Nephron (organoid): ENCODE measurements at regions not wholly inside any gene's neighbourhood (a gene's known extent, or its start where the extent isn't known, plus 50 kb on each side); places are given as distances from the start of the nearest gene placed in this dataset.

Experiments used
- H3K27ac Mint-ChIP-seq, 3 experiments: 2 replicates each; pipeline ENCODE4 v1.8.0; 2020; ENCODE audit warnings: mixed read lengths in 3 of 3, mild to moderate bottlenecking in 2 of 3, moderate library complexity in 1 of 3
- H3K27me3 Mint-ChIP-seq: 2 replicates; pipeline ENCODE4 v1.8.0; 2021; ENCODE audit warnings: low read depth, mild to moderate bottlenecking, moderate library complexity, mixed read lengths
- H3K36me3 Mint-ChIP-seq: 2 replicates; pipeline ENCODE4 v1.8.0; 2020; ENCODE audit warnings: low read depth, mixed read lengths
- H3K4me1 Mint-ChIP-seq: 2 replicates; pipeline ENCODE4 v1.8.0; 2020; ENCODE audit warnings: mixed read lengths
- H3K4me3 Mint-ChIP-seq, 3 experiments: 2 replicates each; pipeline ENCODE4 v1.8.0; 2020; ENCODE audit warnings: mild to moderate bottlenecking in 3 of 3, mixed read lengths in 3 of 3, moderate library complexity in 2 of 3
- H3K9me3 Mint-ChIP-seq: 2 replicates; pipeline ENCODE4 v1.8.0; 2020; ENCODE audit warnings: mixed read lengths
- TF ChIP-seq, protein P1 (sequence below), 3 experiments: fragments of 200-600 bp; sonication (generic); IDR thresholded peaks; one replicate each; pipeline ENCODE4 v1.5.0; 2021; ENCODE audit warnings: antibody characterized with exemption in 3 of 3; ENCODE audit not compliant: unreplicated experiment in 3 of 3

DNA sequence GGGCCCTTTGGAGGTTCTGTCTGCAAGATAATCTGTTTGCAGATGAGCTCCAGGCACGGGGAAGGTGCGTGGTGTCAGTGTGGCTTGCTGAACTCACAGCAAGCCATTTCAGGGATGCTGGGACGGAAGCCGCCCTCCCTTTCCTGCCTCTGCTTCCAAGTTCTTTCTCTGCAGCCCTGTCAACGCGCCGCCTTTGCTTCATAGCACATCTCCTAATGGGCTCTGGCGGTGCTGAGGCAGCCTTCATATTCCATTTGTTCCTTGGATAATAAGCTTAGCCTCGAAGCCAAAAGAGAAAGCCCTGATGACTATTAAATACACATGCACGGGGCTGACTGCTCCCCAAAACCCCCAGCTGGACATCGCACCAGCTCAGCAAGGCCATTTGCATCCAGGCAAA lies 81.7 kb upstream of the TAF1B start:
- no peak overlapping the region for H3K4me3 Mint-ChIP-seq
- H3K9me3 Mint-ChIP-seq: no peaks in the 10 kb centered on the region
- peak overlapping the region in 2 of 3 experiments; percentile 46 to 58 for H3K27ac Mint-ChIP-seq
- H3K4me1 Mint-ChIP-seq: peaks cover 83% of the 10 kb centered on the region
- TF ChIP-seq, protein P1, sequence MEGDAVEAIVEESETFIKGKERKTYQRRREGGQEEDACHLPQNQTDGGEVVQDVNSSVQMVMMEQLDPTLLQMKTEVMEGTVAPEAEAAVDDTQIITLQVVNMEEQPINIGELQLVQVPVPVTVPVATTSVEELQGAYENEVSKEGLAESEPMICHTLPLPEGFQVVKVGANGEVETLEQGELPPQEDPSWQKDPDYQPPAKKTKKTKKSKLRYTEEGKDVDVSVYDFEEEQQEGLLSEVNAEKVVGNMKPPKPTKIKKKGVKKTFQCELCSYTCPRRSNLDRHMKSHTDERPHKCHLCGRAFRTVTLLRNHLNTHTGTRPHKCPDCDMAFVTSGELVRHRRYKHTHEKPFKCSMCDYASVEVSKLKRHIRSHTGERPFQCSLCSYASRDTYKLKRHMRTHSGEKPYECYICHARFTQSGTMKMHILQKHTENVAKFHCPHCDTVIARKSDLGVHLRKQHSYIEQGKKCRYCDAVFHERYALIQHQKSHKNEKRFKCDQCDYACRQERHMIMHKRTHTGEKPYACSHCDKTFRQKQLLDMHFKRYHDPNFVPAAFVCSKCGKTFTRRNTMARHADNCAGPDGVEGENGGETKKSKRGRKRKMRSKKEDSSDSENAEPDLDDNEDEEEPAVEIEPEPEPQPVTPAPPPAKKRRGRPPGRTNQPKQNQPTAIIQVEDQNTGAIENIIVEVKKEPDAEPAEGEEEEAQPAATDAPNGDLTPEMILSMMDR (IDR thresholded peaks at IDR 0.05; ENCODE audit: unreplicated experiment in 3 of 3): no peak
- peaks cover 34% of the 10 kb centered on the region for H3K27me3 Mint-ChIP-seq
- H3K36me3 Mint-ChIP-seq: no peaks in the 10 kb centered on the region

DNA sequence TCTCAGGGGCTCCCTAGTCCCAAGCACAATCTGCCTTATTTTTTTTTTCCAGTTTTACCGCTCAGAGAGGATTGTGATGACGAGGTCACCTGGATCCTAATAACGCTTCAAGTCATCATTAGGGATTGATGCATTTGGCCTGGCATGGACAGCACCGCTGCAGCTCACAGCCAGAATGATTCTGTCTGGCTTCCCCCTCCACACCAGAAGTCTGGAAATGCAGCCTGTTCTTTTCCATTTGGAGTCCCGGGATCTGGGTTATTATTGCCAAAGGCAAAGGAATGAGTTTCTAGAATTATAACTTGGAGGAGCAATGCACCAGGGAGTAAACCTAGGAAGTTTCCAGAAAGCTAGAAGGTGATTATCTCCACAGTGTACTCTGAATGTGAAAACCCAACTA lies 81.1 kb upstream of the TAF1B start:
- TF ChIP-seq, protein P1 (IDR thresholded peaks at IDR 0.05; ENCODE audit: unreplicated experiment in 3 of 3): no peak
- Mint-ChIP-seq H3K27ac (peak overlapping the region in 1 of 3 experiments; percentile 46), H3K9me3 (no peaks in the 10 kb centered on the region), H3K4me3 (no peak overlapping the region), H3K27me3 (peaks cover 32% of the 10 kb centered on the region), H3K4me1 (peaks cover 84% of the 10 kb centered on the region), H3K36me3 (no peaks in the 10 kb centered on the region)

DNA sequence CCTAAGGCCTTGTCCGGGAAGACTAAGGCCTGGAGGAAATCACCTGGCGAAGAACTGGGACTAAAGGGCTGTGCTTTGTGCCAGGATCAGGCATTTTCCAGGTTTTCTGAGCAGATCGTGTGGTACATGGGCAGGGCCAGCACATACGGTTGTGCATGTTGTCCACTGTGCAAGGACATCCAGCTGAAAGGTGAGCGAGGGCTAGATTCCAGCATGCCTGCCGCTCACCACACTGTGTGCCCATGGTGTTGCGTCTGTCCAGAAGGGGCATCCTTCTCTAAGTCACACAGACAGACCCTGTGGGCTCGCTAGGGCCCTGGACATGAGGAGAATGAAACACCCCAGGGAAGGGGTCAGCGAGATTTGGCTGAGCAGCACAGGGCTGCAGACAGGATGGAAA lies 80.3 kb upstream of the TAF1B start:
- no peak overlapping the region for H3K4me3 Mint-ChIP-seq
- peaks cover 80% of the 10 kb centered on the region for H3K4me1 Mint-ChIP-seq
- peaks cover 27% of the 10 kb centered on the region for H3K27me3 Mint-ChIP-seq
- TF ChIP-seq, protein P1 (IDR thresholded peaks at IDR 0.05; ENCODE audit: unreplicated experiment in 3 of 3): no peak
- H3K9me3 Mint-ChIP-seq: no peaks in the 10 kb centered on the region
- no peak overlapping the region for H3K27ac Mint-ChIP-seq
- no peaks in the 10 kb centered on the region for H3K36me3 Mint-ChIP-seq

DNA sequence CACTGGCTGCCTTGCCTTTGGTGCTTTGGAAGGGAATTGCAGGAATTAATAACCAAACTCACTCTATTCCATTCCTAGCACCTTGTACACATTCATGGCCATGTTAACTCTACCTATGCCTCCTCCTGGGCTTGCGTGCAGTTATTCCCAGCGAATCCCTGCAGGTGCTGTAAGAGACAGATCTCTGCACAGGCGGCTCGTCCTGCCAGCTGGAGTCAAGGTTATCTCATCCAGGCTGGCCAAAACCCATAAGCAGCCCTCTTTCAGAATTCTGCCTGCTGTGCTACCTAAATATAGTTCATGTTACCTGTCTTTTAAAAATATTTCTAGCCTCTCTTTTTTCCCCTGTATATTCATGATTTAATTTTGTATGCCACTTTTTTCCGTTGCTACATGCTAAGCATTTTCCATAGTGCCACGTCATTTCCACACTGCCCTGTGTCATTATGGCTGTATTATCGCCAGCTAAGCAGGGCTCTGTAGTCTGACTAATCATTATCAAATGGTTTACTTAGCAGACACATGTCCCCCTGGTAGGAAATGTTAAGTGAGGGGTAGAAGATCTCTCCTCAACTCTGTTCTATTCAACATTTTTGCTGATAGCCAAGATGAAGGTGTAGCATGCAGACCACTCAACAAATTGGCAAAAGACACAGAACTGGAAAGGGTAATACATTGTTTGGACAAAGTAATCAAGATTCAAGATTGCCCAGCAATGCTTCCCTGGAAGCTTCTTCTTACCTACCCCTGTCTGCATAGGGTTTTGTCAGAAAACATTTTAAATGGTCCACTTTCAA lies 79.7 kb upstream of the TAF1B start:
- H3K9me3 Mint-ChIP-seq: no peaks in the 10 kb centered on the region
- H3K27ac Mint-ChIP-seq: no peak overlapping the region
- no peaks in the 10 kb centered on the region for H3K36me3 Mint-ChIP-seq
- TF ChIP-seq, protein P1 (IDR thresholded peaks at IDR 0.05; ENCODE audit: unreplicated experiment in 3 of 3): no peak
- H3K4me1 Mint-ChIP-seq: peaks cover 80% of the 10 kb centered on the region
- H3K4me3 Mint-ChIP-seq: no peak overlapping the region
- H3K27me3 Mint-ChIP-seq: peaks cover 27% of the 10 kb centered on the region

DNA sequence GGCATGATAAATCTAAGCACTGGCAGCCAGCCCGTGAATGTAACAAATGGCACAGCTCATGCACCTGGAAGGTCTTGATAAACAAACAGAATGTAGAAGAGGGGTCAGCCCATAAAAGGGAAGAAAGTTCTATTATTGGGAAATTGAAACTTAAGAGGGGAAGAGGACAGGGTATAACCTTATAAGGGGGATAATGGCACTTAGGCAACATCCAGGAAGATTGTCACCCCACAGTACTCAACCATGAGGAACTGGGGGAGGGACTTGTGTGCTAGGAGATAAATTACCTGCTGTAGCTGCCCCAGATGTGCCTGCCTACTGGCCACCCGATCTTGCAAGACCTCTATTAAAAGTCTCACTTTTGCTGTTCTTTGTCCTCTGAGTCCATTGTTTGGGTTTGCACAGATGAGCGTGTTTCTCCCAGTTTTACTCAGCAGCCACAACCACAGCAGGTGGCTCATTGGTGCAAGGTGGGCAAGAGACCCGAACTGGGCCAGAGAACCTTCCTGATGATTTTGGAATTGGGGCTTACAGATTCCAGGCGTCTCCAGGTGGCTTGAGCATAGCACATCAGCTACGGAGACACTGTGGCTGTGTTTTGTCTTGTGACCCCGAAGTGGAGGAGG lies 79.0 kb upstream of the TAF1B start:
- Mint-ChIP-seq H3K36me3 (no peaks in the 10 kb centered on the region), H3K27me3 (peaks cover 26% of the 10 kb centered on the region), H3K9me3 (no peaks in the 10 kb centered on the region), H3K27ac (no peak overlapping the region), H3K4me3 (no peak overlapping the region), H3K4me1 (peaks cover 78% of the 10 kb centered on the region)
- TF ChIP-seq, protein P1 (IDR thresholded peaks at IDR 0.05; ENCODE audit: unreplicated experiment in 3 of 3): no peak
